AG09309 (cell line): ENCODE measurements at regions not wholly inside any gene's neighbourhood (a gene's known extent, or its start where the extent isn't known, plus 50 kb on each side); places are given as distances from the start of the nearest gene placed in this dataset.
"Not testable (repeated sequence)": the region's sequence is repeated elsewhere in the genome, so short reads cannot be mapped to it uniquely, and the experiment has no call there.

Experiments used
- DNase-seq: peaks from one replicate; pipeline ENCODE4 v3.0.0-alpha.2; 2010; ENCODE audit warnings: low read depth
- H3K4me3 ChIP-seq: 2 replicates; pipeline ENCODE4 v1.5.1; 2011; ENCODE audit warnings: mild to moderate bottlenecking, low read depth, low read length, moderate library complexity; ENCODE audit not compliant: control insufficient read depth
- CTCF ChIP-seq: IDR thresholded peaks from 2 replicates; pipeline ENCODE4 v1.5.1; 2011; ENCODE audit warnings: mild to moderate bottlenecking, low read depth, low read length, inconsistent platforms; ENCODE audit not compliant: insufficient read depth, control insufficient read depth; ENCODE audit errors: missing control alignments

DNA sequence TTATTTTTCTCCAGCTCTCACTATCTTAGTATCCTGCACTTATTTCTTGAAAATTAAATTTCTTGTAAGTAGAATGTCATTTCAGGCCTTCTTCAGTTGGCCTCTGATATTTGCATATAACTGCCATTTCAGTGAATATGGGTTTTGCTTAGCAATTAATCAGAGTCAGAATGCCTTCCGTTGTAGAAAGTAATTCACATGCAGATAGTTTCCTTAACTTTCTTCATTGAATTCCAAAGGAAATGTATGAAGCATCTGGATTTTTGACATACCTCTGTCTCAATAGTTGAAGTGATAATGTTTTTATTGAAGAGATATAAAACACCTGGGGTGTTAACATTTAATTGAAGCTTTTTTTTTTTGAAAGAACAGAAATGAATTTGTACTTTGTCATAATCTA, 914.1 kb upstream of the NXPH2 start:
- H3K4me3 ChIP-seq = no peak overlapping the region
- no peak for DNase-seq
- no peak for TF ChIP-seq CTCF

- no peak for TF ChIP-seq CTCF
- H3K4me3 ChIP-seq = no peak overlapping the region
- no peak for DNase-seq
Measured at GRCh38 chr2:139686205-139686604, 906.0 kb upstream of the NXPH2 start.

GRCh38 chr2:139685090-139685983, 905.1 kb upstream of the NXPH2 start:
- no peak overlapping the region for H3K4me3 ChIP-seq
- no peak for DNase-seq
- TF ChIP-seq CTCF = no peak

GRCh38 chr2:139684286-139684860, 904.2 kb upstream of the NXPH2 start:
- no peak overlapping the region for H3K4me3 ChIP-seq
- no peak for TF ChIP-seq CTCF
- DNase-seq = no peak

- no peak overlapping the region for H3K4me3 ChIP-seq
- DNase-seq = no peak
- TF ChIP-seq CTCF = no peak
Measured at GRCh38 chr2:139674577-139674976, 894.4 kb upstream of the NXPH2 start.

- not testable (repeated sequence) for DNase-seq, H3K4me3 ChIP-seq
Measured at GRCh38 chr2:139673447-139673846, 893.3 kb upstream of the NXPH2 start.

GRCh38 chr2:139669675-139670074, 889.5 kb upstream of the NXPH2 start:
- no peak overlapping the region for H3K4me3 ChIP-seq
- no peak for TF ChIP-seq CTCF
- no peak for DNase-seq
